ENCODE measurements at regions not wholly inside any gene's neighbourhood (a gene's known extent, or its start where the extent isn't known, plus 50 kb on each side); places are given as distances from the start of the nearest gene placed in this dataset.

GRCh38 chr18:44290366-44290977, 390.2 kb upstream of the SETBP1 start:
- Histone ChIP-seq H3K9me3 (ENCODE audit: low read depth) (no peaks in the 10 kb centered on the region), H3K4me3 (no peak overlapping the region), H3K4me2 (no peak overlapping the region), H3K36me3 (no peaks in the 10 kb centered on the region), H3K27me3 (no peaks in the 10 kb centered on the region), H3K79me2 (ENCODE audit: low read depth) (no peaks in the 10 kb centered on the region), H3F3A (ENCODE audit: low read depth) (no peaks in the 10 kb centered on the region), H4K20me1 (ENCODE audit: low read depth) (no peaks in the 10 kb centered on the region), H3K4me1 (peaks cover 9% of the 10 kb centered on the region), H3K27ac (no peak overlapping the region), H2AFZ (replicated peaks) (no peak overlapping the region), H3K9ac (no peak overlapping the region)
- no peak overlapping the region for H3K27ac Mint-ChIP-seq
- H3K36me3 Mint-ChIP-seq = no peaks in the 10 kb centered on the region
- H3K9me3 Mint-ChIP-seq = no peaks in the 10 kb centered on the region
- H3K4me1 Mint-ChIP-seq = peaks cover 10% of the 10 kb centered on the region
- TF ChIP-seq CTCF (IDR thresholded peaks at IDR 0.05) (no peak), EZH2phosphoT487 (IDR thresholded peaks at IDR 0.05) (no peak), EZH2 (IDR thresholded peaks at IDR 0.05) (no peak)
- no peaks in the 10 kb centered on the region for H3K27me3 Mint-ChIP-seq (ENCODE audit: insufficient read depth, low read depth)
- DNase-seq (ENCODE audit: low spot score) = no peak
- H3K4me3 Mint-ChIP-seq = no peak overlapping the region

GRCh38 chr18:44298566-44298965, 382.1 kb upstream of the SETBP1 start:
- Mint-ChIP-seq H3K27ac (no peak overlapping the region), H3K9me3 (peaks cover 5% of the 10 kb centered on the region), H3K4me3 (no peak overlapping the region), H3K36me3 (no peaks in the 10 kb centered on the region), H3K4me1 (no peaks in the 10 kb centered on the region), H3K27me3 (ENCODE audit: insufficient read depth, low read depth) (no peaks in the 10 kb centered on the region)
- TF ChIP-seq CTCF (IDR thresholded peaks at IDR 0.05) = no peak
- TF ChIP-seq EZH2phosphoT487 (IDR thresholded peaks at IDR 0.05) = no peak
- TF ChIP-seq EZH2 (IDR thresholded peaks at IDR 0.05) = no peak
- Histone ChIP-seq H3F3A (ENCODE audit: low read depth) (no peaks in the 10 kb centered on the region), H3K9ac (no peak overlapping the region), H3K4me2 (no peak overlapping the region), H3K27me3 (no peaks in the 10 kb centered on the region), H4K20me1 (ENCODE audit: low read depth) (no peaks in the 10 kb centered on the region), H3K4me1 (no peaks in the 10 kb centered on the region), H3K36me3 (no peaks in the 10 kb centered on the region), H3K79me2 (ENCODE audit: low read depth) (no peaks in the 10 kb centered on the region), H3K4me3 (no peak overlapping the region), H3K9me3 (ENCODE audit: low read depth) (no peaks in the 10 kb centered on the region), H2AFZ (replicated peaks) (no peak overlapping the region), H3K27ac (no peak overlapping the region)
- DNase-seq (ENCODE audit: low spot score) = no peak

GRCh38 chr18:44309185-44309584, 371.5 kb upstream of the SETBP1 start:
- Histone ChIP-seq H3F3A (ENCODE audit: low read depth) (no peaks in the 10 kb centered on the region), H3K4me2 (no peak overlapping the region), H3K4me1 (no peaks in the 10 kb centered on the region), H4K20me1 (ENCODE audit: low read depth) (no peaks in the 10 kb centered on the region), H3K27ac (no peak overlapping the region), H3K4me3 (no peak overlapping the region), H3K36me3 (no peaks in the 10 kb centered on the region), H3K79me2 (ENCODE audit: low read depth) (no peaks in the 10 kb centered on the region), H3K9me3 (ENCODE audit: low read depth) (no peaks in the 10 kb centered on the region), H2AFZ (replicated peaks) (no peak overlapping the region), H3K27me3 (no peaks in the 10 kb centered on the region), H3K9ac (no peak overlapping the region)
- Mint-ChIP-seq H3K27me3 (ENCODE audit: insufficient read depth, low read depth) (no peaks in the 10 kb centered on the region), H3K36me3 (no peaks in the 10 kb centered on the region), H3K9me3 (no peaks in the 10 kb centered on the region), H3K4me3 (no peak overlapping the region), H3K4me1 (no peaks in the 10 kb centered on the region), H3K27ac (no peak overlapping the region)
- DNase-seq (ENCODE audit: low spot score) = no peak
- TF ChIP-seq CTCF (IDR thresholded peaks at IDR 0.05) (no peak), EZH2phosphoT487 (IDR thresholded peaks at IDR 0.05) (no peak), EZH2 (IDR thresholded peaks at IDR 0.05) (no peak)

All from neural progenitor cell (in vitro differentiated cells).